ENCODE measurements at regions not wholly inside any gene's neighbourhood (a gene's known extent, or its start where the extent isn't known, plus 50 kb on each side); places are given as distances from the start of the nearest gene placed in this dataset.

DNA sequence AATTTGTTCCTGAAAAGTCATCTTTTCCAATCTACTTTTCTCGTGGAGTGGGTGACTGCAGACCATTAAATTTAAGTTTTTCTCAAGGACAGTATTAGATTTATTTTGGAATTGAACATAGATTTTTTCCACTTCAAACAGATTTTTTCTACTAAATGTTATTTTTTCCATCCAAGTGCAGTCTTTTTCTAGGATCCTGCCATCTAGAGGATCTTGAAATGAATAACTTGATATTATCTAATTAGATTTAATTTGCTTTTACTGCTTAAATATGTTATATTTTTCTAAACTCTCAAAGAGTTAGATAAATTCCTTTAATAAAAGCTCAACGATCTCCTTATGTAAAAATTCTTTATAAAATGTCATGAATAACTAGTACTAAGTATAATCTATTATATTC lies 136.9 kb upstream of the PRR16 start:
- H3K27me3 Mint-ChIP-seq (ENCODE audit: insufficient read depth, unreplicated experiment), result no peaks in the 10 kb centered on the region
- TF ChIP-seq, protein P1, sequence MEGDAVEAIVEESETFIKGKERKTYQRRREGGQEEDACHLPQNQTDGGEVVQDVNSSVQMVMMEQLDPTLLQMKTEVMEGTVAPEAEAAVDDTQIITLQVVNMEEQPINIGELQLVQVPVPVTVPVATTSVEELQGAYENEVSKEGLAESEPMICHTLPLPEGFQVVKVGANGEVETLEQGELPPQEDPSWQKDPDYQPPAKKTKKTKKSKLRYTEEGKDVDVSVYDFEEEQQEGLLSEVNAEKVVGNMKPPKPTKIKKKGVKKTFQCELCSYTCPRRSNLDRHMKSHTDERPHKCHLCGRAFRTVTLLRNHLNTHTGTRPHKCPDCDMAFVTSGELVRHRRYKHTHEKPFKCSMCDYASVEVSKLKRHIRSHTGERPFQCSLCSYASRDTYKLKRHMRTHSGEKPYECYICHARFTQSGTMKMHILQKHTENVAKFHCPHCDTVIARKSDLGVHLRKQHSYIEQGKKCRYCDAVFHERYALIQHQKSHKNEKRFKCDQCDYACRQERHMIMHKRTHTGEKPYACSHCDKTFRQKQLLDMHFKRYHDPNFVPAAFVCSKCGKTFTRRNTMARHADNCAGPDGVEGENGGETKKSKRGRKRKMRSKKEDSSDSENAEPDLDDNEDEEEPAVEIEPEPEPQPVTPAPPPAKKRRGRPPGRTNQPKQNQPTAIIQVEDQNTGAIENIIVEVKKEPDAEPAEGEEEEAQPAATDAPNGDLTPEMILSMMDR (IDR thresholded peaks at IDR 0.05; ENCODE audit: unreplicated experiment), result no peak
- H3K27ac Mint-ChIP-seq (ENCODE audit: low read depth, unreplicated experiment), result no peak overlapping the region
- CTCF ChIA-PET, result interaction anchor here (0.5 to 0.6 kb wide), 2 partner anchors 50 to 153 kb away, joined by 3 read pairs; no protein-coding TSS in a partner anchor
- no peaks in the 10 kb centered on the region for H3K4me1 Mint-ChIP-seq (ENCODE audit: insufficient read depth, unreplicated experiment)
- H3K36me3 Mint-ChIP-seq (ENCODE audit: insufficient read depth, unreplicated experiment), result no peaks in the 10 kb centered on the region
- DNase-seq (ENCODE audit: unreplicated experiment), result no peak
- peaks cover 9% of the 10 kb centered on the region for H3K9me3 Mint-ChIP-seq (ENCODE audit: unreplicated experiment)
- POLR2A ChIA-PET, result no interaction called here
- no peak overlapping the region for H3K4me3 Mint-ChIP-seq (ENCODE audit: unreplicated experiment)
- intact Hi-C loops (cut with micrococcal nuclease), result loop anchor here (10.0 kb wide), 1 partner anchor 272 kb away; no protein-coding TSS in a partner anchor
- BruUV-seq (replicated peaks), result no TSS peak

DNA sequence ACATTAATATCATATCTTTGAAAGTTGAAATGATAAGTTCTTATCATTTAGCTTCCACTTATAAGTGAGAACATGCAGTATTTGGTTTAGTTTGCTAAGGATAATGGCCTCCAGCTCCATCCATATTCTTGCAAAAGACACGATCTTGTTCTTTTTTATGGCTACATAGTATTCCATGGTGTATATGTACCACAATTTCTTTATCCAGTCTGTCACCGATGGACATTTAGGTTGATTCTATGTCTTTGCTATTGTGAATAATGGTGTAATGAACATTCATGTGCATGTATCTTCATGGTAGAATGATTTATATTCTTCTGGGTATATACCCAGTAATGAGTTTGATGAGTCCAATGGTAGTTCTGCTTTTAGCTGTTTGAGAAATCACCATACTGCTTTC lies 135.0 kb upstream of the PRR16 start:
- H3K9me3 Mint-ChIP-seq (ENCODE audit: unreplicated experiment), result peaks cover 9% of the 10 kb centered on the region
- TF ChIP-seq, protein P1 (IDR thresholded peaks at IDR 0.05; ENCODE audit: unreplicated experiment), result no peak
- no peaks in the 10 kb centered on the region for H3K36me3 Mint-ChIP-seq (ENCODE audit: insufficient read depth, unreplicated experiment)
- no peak overlapping the region for H3K4me3 Mint-ChIP-seq (ENCODE audit: unreplicated experiment)
- ChIA-PET POLR2A (no interaction called here), CTCF (interaction anchor here (0.7 kb wide), 1 partner anchor 745 kb away, joined by 3 read pairs; no protein-coding TSS in a partner anchor)
- intact Hi-C loops (cut with micrococcal nuclease), result loop anchor here (10.0 kb wide), 1 partner anchor 274 kb away; no protein-coding TSS in a partner anchor
- no peak overlapping the region for H3K27ac Mint-ChIP-seq (ENCODE audit: low read depth, unreplicated experiment)
- H3K4me1 Mint-ChIP-seq (ENCODE audit: insufficient read depth, unreplicated experiment), result peaks cover 6% of the 10 kb centered on the region
- no peaks in the 10 kb centered on the region for H3K27me3 Mint-ChIP-seq (ENCODE audit: insufficient read depth, unreplicated experiment)
- no TSS peak for BruUV-seq (replicated peaks)
- no peak for DNase-seq (ENCODE audit: unreplicated experiment)

DNA sequence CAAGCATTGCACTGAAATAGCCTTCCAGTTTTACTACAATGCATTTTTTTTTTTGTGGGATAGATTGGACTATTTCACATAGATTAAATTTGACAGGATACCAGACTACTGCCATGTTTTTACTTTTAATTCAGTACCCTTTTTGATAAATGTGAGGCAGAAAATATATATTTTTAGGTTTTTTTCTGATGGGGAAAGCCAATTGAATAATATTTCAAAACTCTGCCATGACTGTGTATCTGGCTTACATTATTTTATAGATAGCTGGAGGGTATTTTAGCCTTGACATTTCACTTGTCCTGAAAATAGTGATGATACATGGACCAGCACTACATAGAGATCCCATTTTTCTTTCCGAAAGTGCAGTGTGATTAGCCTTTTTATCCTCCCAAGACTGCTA lies 133.5 kb upstream of the PRR16 start:
- no TSS peak for BruUV-seq (replicated peaks)
- CTCF ChIA-PET, result no interaction called here
- intact Hi-C loops (cut with micrococcal nuclease), result no loop called here
- H3K36me3 Mint-ChIP-seq (ENCODE audit: insufficient read depth, unreplicated experiment), result no peaks in the 10 kb centered on the region
- H3K4me1 Mint-ChIP-seq (ENCODE audit: insufficient read depth, unreplicated experiment), result peaks cover 6% of the 10 kb centered on the region
- no peaks in the 10 kb centered on the region for H3K27me3 Mint-ChIP-seq (ENCODE audit: insufficient read depth, unreplicated experiment)
- POLR2A ChIA-PET, result no interaction called here
- DNase-seq (ENCODE audit: unreplicated experiment), result no peak
- TF ChIP-seq, protein P1 (IDR thresholded peaks at IDR 0.05; ENCODE audit: unreplicated experiment), result no peak
- no peak overlapping the region for H3K4me3 Mint-ChIP-seq (ENCODE audit: unreplicated experiment)
- H3K9me3 Mint-ChIP-seq (ENCODE audit: unreplicated experiment), result peaks cover 9% of the 10 kb centered on the region
- H3K27ac Mint-ChIP-seq (ENCODE audit: low read depth, unreplicated experiment), result no peak overlapping the region

DNA sequence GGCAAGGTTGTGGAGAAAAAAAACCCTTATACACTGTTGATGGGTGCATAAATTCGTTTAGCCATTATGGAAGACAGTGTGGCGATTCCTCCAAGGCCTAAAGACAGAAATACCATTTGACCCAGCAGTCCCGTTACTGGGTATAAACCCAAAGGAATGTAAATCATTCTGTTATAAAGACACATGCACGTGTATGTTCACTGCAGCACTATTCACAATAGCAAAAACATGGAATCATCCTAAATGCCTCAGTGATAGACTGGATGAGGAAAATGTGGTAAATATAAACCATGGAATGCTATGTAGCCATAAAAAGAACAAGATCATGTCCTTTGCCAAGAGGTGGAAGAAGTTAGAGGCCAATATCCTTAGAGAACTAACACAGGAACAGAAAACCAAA lies 119.9 kb upstream of the PRR16 start:
- DNase-seq (ENCODE audit: unreplicated experiment), result no peak
- no peak overlapping the region for H3K27ac Mint-ChIP-seq (ENCODE audit: low read depth, unreplicated experiment)
- peaks cover 18% of the 10 kb centered on the region for H3K9me3 Mint-ChIP-seq (ENCODE audit: unreplicated experiment)
- no peak overlapping the region for H3K4me3 Mint-ChIP-seq (ENCODE audit: unreplicated experiment)
- H3K27me3 Mint-ChIP-seq (ENCODE audit: insufficient read depth, unreplicated experiment), result no peaks in the 10 kb centered on the region
- no TSS peak for BruUV-seq (replicated peaks)
- TF ChIP-seq, protein P1 (IDR thresholded peaks at IDR 0.05; ENCODE audit: unreplicated experiment), result no peak
- CTCF ChIA-PET, result no interaction called here
- POLR2A ChIA-PET, result no interaction called here
- intact Hi-C loops (cut with micrococcal nuclease), result no loop called here
- no peaks in the 10 kb centered on the region for H3K36me3 Mint-ChIP-seq (ENCODE audit: insufficient read depth, unreplicated experiment)
- H3K4me1 Mint-ChIP-seq (ENCODE audit: insufficient read depth, unreplicated experiment), result peaks cover 7% of the 10 kb centered on the region
